ENCODE measurements at regions not wholly inside any gene's neighbourhood (a gene's known extent, or its start where the extent isn't known, plus 50 kb on each side); places are given as distances from the start of the nearest gene placed in this dataset.
"Not testable (repeated sequence)": the region's sequence is repeated elsewhere in the genome, so short reads cannot be mapped to it uniquely, and the experiment has no call there.

DNA sequence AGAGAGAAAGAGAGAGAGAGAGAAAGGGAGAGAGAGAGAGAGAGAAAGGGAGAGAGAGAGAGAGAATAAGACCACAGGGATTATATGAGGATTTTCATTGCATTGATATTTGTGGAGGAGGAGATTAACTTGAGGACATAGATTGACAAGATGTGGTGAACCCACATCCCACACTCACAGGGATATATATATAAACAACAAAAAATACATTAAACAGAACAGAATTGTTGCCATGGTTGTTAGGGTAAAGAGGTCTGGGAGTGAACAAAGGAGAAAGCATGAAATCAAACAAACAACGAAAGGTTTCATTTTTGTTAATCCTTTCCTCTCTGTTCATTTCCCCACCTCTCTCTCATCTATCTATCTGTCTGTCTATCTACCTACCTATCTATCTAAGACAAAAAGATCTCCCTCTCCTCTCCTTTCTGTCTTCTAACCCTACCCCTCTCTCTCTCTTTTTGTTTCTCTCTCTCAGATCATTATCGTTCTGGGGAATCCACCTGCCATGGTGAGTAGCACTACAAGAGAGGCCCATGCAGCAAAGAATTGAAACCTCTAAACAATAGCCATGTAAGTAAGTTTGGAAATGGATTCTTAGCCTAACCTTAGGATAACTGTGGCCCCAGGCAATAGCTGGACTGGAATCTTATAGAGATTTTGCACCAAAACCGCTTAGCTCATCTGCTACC lies 280.9 kb downstream of the RAP2B start:
- DNase-seq (ENCODE audit: low spot score), result peak; percentile 2

DNA sequence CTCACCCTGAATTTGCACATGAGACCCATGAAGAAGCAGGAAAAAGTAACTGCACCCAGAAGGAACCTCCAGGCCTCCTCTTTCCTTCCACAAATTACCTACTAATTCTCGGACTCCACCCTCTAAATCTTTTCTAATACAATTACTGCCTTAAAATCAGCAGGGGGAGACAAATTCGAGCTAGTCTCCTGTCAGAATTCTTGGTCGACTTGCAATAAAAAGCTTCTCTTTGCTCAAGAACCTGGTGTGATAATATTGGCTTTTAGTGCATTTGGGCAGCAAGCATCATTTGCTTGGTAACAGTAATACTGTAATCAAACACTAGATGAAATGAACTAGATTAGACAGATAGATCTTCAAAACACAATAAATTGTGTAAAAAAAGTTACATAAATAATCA lies 281.9 kb downstream of the RAP2B start:
- DNase-seq (ENCODE audit: low spot score), result no peak

DNA sequence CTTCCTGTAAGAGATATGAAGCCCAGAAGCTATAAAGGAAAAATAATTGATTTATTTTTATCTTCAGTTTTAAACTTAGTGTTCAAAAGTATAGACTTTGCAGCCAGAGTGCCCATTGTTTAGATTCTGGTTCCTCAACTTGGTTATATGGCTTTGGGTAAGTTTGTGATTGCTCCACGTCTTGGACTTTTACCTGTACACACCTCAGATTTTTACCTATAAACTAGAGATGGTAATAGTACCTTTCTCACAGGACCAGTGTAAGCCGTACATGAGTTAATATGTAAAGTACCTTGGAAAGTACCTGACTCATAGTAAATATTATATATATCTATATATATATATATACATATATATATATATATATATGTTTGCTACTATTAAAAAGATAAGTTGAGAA lies 283.8 kb downstream of the RAP2B start:
- DNase-seq (ENCODE audit: low spot score), result no peak

DNA sequence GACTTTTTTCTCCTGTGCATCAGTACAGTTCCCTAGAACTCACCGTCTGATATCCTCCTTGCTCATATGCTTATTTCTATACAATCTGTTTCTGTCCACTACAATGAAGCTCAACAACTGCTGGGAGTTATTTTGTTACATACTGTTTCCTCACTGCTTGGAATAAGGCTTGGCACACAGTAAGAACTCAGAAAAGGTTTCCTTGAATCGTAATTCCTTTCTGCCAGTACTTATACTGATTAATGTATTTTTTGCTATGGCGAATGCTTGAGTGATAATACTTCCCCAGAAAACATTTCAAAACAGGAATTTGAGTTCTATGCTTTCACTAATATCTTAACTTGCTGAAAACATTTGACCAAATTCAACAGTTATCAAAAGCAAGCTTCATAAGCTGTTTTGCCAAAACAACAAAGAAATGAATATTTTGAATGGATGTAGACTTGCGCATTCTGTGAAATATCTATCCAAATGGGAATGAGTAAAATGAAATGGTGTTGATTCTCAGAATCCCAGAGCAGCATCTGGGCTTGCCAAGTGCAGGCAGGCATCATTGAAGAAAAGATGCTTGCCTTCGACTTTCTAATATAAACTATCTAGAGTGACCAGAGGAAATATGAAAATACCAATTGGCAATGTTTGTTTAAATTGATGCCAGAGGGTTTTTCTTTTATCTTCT lies 286.3 kb downstream of the RAP2B start:
- no peak for DNase-seq (ENCODE audit: low spot score)

DNA sequence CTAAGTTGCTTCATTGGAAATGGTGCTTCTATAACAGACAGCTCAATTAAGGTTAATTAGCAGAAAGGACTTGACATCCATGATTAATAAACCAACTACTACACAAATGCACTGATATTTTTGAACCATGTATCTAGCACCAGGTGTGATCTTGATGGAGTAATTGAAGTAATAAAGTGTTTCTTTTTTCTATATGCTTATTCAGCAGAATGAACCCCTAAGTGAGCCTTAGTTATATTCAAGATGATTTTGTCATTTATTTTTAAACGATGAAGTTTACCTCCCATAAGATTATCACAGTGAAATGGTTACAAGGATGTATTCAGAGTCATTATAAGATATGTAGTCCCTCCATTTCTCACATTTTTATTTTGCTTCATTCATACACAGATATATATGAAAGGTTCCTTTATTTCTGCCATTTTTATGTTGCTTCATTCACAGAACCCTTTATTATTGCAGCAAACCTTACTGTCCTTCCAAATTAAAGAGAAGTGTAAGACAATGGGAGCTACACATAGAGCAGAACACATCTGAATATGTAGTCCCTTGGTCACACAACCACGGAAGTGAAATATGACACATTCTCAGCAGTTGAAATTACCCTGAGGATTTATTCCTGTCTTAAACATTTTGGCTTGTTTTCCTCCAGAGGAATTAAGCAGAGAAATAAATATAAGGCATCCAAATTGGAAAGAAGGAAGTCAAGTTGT lies 295.0 kb downstream of the RAP2B start:
- no peak for DNase-seq (ENCODE audit: low spot score)

DNA sequence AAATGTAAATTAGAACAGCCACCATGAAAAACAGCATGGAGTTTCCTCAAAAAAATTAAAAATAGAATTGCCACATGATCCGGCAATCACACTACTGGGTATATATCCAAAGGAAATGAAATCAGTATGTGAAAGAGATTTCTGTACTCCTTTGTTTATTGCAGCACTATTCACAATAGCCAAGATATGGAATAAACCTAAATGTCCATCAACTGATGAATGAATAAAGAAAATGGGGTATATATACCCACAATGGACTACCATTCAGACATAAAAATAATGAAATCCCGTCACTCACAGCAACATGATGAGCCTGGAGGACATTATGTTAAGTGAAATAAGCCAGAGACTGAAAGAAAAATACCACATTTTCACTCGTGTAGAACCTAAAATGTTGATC lies 296.9 kb downstream of the RAP2B start:
- DNase-seq (ENCODE audit: low spot score), result no peak

DNA sequence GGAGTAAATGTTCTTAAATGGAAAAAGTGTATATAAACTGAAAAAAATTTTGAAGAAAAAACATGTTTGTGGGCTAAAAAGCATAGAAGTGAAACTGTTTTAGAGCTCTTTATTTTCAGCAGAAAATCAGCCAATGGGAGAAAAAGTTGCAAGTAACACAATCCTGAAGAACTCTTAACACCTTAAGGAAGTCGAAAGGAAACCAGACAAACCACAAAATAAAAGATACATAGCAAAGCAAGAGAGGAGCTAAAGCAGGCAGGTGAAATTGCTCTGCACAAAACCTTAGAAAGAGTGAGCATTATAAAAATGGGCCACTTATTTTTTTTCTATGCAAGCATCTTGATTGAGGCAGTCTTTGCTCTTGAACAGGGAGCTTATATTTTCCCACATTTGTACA lies 300.5 kb downstream of the RAP2B start:
- no peak for DNase-seq (ENCODE audit: low spot score)

DNA sequence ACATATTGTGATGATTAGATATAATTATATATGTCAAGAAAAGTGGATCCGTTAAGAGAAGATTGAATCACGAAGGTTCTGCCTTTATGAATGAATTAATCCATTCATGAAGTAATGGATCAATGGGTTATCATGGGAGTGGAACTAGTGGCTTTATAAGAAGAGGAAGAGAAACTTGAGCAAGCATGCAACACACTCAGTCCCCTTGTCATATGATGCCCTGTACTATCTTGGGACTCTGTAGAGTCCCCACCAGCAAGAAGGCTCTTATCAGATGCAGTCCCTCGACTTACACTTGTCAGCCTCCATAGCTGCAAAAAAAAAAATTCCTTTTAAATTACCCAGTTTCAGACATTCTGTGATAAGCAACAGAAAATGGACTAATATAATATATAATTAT lies 301.9 kb downstream of the RAP2B start:
- DNase-seq (ENCODE audit: low spot score), result no peak

DNA sequence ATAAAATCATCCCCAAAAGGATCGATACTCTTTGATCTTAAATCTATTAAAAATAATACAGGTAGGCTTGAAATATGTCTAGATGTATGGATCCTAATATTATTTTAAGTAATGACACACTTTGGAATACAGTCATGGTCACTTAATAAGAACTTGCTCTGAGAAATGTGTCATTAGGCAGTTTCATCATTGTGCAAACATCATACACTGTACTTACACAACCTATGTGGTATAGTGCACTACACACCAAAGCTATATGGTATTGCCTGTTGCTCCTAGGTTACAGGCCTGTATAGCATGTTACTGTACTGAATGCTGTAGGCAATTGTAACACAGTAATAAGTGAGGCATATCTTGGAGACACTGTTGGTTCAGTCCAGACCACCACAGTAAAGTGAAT lies 307.1 kb downstream of the RAP2B start:
- no peak for DNase-seq (ENCODE audit: low spot score)

DNA sequence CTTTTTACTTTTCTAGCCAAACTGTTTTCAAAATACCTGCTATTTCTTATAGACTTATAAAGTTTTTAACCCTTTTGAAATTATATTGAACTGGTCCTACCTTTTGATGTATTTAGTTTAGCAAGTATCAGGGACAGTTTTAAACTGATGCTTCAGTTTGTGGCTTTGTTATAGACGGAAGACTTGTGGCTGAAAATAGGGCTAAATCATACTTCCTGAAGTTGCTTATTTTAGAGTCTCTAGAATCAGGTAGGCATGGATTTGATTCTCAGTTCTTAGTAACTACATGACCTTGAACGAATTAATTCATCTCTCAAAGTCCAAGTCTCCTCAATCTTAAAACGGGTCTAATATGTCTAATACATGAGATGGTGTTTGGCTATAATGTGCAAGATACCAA lies 322.8 kb downstream of the RAP2B start:
- no peak for DNase-seq (ENCODE audit: low spot score)

DNA sequence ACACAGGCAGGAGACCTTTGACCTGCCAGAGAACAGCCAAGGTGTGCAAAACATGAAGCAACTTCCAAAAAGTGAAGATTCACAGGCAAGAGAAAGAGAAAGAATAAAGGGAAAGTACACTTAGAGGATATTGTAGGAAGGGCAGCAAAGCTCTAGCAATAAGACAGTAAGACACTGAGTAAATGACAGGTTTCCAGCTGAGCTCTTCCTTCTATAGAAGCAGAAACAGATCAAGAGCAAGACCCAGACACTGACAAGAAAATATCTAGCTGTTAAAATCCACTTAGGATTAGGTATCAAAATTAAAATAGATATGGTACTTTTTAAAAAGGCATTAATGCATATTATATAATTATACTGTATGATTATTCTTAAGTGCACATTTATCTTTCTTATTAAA lies 333.4 kb downstream of the RAP2B start:
- DNase-seq (ENCODE audit: low spot score), result no peak

DNA sequence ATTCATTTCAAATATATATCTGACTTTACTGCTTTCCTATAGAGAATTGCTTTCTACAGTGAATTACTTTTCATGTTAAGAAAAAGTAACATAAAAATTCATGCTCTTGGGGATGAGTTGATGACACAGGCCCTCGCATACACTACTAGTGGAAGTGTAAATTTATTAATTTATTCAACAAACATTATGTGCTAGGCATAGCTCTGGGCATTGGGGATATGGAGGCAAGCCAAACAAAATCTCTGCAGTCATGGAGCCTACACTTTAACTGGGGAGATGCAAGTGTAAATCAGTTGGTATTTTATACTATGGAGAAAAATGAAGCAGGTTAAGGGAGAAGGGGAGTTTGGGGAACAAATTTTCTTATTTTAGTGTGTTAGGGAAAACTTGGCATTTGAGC lies 340.7 kb downstream of the RAP2B start:
- DNase-seq (ENCODE audit: low spot score), result no peak

DNA sequence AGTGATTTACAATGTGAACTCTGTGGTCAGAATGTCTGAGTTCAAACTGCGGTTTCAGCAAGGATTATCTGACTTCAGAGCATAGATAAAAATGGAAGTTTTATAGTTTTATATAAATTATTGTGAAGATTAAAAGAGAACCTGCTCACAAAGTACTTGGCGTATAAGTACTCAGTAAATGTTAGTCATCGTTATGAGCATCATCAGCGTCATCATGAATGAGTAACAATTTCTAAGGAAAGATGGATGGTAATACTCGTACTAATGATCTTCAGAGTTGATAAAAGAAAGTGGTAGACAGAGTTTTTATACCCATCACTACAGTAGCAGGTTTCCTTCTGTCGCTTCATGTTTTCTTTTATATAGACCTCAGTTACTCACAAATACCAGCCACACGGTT lies 341.8 kb downstream of the RAP2B start:
- no peak for DNase-seq (ENCODE audit: low spot score)

DNA sequence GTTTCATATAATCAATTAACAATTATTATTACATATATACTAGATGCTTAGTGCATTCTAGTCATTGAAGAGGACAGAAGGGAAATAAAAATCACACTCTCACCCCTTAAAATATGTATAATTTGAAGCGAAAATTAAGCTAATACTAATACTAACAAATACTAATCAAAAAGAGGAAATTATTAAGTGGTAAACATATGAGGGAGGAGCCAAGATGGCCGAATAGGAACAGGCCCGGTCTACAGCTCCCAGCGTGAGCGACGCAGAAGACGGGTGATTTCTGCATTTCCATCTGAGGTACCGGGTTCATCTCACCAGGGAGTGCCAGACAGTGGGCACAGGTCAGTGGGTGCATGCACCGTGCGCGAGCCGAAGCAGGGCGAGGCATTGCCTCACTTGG lies 344.2 kb downstream of the RAP2B start:
- not testable (repeated sequence) for DNase-seq (ENCODE audit: low spot score)

DNA sequence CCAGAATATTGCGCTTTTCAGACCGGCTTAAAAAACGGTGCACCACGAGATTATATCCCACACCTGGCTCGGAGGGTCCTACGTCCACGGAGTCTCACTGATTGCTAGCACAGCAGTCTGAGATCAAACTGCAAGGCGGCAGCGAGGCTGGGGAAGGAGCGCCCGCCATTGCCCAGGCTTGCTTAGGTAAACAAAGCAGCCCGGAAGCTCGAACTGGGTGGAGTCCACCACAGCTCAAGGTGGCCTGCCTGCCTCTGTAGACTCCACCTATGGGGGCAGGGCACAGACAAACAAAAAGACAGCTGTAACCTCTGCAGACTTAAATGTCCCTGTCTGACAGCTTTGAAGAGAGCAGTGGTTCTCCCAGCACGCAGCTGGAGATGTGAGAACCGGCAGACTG lies 344.7 kb downstream of the RAP2B start:
- not testable (repeated sequence) for DNase-seq (ENCODE audit: low spot score)

DNA sequence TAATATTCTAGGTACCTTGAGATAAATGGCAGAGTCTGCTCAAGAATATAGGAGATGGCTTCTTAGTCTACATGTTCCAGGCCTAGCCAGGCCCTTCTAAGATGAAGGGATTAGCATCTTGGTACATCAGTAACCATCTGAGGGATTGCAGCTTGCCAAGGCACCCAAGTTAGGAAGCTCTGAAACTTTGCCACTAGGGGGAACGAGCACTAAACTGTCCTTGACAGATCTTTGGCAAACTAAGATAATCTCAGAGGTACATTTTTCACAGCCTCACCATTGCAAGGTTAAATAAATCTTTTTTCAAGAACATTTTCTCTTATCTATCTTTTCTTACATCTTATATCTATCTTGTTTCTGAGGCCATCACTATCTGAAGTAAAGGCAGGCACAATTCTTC lies 351.2 kb downstream of the RAP2B start:
- no peak for DNase-seq (ENCODE audit: low spot score)

DNA sequence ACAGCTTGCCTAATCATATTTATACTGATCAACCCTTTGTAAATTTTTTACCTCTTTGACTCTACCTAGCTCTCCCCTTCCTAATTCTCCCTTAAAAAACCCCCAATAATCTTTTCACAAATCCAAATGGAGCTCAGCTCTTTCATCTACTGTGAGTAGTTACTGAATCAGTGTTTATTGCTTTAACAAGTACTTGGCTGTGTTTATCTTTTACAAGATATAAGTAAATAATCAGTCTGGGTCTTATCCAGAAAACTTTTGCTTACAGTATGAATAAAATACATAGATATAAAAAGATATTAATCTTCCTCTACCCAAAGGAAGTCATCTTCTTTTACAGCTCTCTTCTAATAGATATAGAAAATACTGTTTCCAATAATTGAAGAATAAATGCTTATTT lies 366.4 kb downstream of the RAP2B start:
- no peak for DNase-seq (ENCODE audit: low spot score)

DNA sequence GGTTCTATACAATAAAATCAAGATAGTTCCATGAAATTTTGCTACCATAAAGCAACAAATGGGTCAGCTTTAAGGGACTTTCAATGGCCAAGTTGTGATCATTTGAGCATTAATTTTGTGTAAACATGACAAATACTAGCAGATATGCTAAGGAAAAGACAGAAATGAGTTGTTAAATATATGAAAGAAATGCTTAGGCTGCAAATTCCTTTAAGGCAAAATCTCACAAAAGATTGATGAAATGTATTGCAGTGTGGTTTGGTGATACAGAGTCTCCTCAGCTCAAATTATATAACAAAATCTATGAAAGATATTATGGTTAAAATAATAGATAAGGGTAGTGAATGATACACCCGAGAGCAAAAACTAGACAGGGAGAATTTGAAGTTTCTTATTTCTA lies 377.2 kb downstream of the RAP2B start:
- no peak for DNase-seq (ENCODE audit: low spot score)

DNA sequence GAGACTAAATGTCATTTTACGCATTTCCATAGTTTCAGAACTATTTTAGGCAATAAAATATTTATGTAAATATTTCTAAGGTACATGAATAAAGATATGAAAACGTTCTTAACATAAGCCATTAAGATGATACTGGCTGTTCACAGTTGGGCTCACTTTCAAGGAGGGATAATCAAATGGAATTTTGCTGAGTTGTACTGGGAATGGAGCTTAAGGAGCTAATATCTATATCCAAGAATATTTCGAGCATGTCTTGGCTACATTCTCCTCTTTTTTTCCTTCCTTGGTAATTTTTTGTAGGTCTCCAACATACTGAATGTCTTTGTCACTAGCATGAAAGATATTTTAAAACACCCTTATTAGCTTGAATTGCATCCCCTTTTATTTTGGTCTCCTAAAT lies 383.4 kb downstream of the RAP2B start:
- no peak for DNase-seq (ENCODE audit: low spot score)

DNA sequence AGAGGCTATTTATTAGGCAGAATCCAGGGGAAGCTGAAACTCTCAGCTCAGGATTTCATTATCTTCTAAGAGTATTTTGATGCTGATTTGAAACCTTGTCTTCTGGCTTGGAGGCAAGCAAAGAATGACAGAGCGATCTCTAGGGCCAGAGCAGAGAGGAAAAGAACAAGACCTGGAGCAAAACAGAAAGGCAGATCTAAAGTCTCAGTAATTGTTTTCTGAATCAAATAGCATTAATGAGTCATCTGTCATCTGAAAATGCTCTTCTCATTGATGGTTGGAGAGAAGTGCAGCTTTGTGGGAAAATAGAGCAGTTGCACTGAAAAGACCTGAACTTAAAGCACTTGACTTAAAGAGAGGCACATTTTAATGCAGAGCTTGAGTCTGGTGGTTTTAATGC lies 385.9 kb downstream of the RAP2B start:
- no peak for DNase-seq (ENCODE audit: low spot score)

DNA sequence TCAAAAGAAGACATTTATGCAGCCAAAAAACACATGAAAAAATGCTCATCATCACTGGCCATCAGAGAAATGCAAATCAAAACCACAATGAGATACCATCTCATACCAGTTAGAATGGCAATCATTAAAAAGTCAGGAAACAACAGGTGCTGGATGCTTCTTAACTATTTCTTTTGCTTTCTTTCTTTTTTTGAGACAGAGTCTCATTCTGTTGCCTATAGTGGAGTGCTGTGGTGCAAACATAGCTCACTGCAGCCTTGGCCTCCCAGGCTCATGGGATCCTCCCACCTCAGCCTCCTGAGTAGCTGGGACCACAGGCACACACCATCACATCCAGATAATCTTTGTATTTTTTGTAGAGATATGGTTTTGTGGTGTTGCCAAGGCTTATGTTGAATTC lies 387.7 kb downstream of the RAP2B start:
- DNase-seq (ENCODE audit: low spot score), result not testable (repeated sequence)

DNA sequence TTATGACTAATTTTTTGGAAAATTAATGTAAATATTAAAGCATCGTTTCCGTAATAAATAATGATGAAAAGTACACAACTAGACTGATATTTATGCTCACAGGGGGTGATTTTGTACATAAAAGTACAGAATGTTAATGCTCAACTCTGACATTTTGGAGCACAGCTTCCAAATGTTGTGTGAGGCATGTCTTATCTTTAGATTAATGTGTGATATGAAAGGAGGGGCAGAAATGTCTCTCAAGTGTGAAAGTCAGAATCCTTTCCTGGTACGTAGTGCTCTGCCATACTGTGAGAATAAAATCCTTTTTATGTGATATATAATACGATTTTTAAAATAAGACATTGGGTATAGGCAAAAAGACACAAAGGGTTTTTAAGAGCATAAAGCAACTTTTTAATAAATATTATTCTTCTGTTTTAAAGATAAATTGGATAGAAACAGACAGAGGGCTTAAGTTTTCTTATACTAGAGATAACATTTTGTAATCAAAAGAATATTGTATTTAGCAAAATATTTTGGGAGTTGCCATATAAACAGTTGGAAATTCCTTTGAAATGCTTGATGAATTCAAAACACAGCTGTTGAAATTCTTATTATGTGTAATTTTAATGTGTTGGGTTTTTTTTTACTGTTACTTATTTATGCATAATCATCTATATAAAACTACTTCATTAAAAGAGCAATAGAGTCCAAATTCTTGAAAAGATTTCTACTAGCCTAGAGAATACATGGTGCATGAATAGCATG lies 389.7 kb downstream of the RAP2B start:
- no peak for DNase-seq (ENCODE audit: low spot score)
